ENCODE measurements at regions not wholly inside any gene's neighbourhood (a gene's known extent, or its start where the extent isn't known, plus 50 kb on each side); places are given as distances from the start of the nearest gene placed in this dataset.
"Not testable (repeated sequence)": the region's sequence is repeated elsewhere in the genome, so short reads cannot be mapped to it uniquely, and the experiment has no call there.

DNA sequence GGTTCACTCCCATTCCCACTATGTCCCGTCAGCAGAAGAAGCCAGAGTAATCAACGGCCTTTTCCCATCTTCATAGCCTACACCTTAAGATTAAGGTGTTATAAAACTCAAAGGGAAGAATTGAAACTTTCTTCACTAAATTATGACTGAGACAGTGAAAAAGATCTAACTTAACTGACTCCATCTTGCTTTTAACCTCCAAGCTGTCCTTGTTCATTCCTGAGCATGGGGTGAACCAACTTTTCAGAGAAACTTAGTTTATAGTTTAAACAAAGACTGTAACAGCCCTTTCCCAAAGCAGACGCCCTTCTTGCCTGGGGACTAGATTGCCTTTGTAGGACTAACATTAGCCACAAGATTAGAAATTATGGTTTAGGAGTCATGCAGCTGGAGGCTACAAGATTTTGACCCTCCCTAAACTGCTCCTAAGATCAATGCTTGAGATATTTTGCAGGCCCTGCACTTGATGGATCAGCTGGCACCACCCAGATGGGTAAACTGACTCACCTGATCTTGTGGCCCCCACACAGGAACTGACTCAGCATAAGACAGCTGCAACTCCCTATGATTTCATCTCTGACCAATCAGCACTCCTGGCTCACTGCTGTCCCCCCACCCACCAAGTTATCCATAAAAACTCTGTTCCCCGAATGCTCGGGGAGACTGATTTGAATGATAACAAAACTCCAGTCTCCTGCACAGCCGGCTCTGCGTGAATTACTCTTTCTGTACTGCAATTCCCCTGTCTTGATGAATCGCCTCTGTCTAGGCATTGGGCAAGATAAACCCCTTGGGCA is 587.6 kb downstream of the NTRK3 start:
- TF ChIP-seq, protein P1, sequence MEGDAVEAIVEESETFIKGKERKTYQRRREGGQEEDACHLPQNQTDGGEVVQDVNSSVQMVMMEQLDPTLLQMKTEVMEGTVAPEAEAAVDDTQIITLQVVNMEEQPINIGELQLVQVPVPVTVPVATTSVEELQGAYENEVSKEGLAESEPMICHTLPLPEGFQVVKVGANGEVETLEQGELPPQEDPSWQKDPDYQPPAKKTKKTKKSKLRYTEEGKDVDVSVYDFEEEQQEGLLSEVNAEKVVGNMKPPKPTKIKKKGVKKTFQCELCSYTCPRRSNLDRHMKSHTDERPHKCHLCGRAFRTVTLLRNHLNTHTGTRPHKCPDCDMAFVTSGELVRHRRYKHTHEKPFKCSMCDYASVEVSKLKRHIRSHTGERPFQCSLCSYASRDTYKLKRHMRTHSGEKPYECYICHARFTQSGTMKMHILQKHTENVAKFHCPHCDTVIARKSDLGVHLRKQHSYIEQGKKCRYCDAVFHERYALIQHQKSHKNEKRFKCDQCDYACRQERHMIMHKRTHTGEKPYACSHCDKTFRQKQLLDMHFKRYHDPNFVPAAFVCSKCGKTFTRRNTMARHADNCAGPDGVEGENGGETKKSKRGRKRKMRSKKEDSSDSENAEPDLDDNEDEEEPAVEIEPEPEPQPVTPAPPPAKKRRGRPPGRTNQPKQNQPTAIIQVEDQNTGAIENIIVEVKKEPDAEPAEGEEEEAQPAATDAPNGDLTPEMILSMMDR (IDR thresholded peaks at IDR 0.05) = not testable (repeated sequence)
- TF ChIP-seq POLR2A (IDR thresholded peaks at IDR 0.05) = not testable (repeated sequence)

All from body of pancreas (tissue), 4 donors.